Tongue (tissue), 1 donor: ENCODE measurements at regions not wholly inside any gene's neighbourhood (a gene's known extent, or its start where the extent isn't known, plus 50 kb on each side); places are given as distances from the start of the nearest gene placed in this dataset.
A peak's percentile ranks its signal among the peaks of the same experiment; 100 is the strongest.
"Not testable (repeated sequence)": the region's sequence is repeated elsewhere in the genome, so short reads cannot be mapped to it uniquely, and the experiment has no call there.

Experiments
- DNase-seq: peaks from one replicate; pipeline ENCODE4 v3.0.0-alpha.2; 2015

DNA sequence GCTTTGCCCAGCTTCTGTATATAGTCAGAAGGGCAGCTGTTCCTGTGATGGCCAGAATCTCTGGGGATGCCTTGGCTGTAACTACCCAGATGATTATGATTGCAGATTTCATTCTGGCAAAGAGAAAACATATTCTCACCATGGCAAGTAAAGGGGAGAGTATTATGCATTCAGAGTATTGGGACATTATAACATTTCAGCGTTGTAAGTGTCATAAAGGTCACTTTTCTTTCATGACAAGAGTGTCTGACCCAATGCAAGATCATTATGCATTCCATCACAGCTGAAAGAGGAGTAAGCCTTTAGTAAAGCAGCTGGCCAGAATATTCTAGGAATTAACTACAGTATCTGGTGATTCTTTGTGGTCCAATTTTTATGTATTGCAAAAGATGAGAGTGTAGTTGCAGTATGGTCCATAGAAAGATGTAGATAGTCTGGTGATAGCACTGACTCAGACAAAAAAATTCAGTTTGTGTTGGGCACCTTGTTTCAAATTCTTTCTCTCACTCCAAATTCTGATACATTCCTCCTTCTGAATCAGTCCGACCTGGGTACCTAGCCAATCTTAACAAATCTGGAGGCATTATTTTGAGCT, 2366.3 kb downstream of the PCDH7 start:
- peak; percentile 70 for DNase-seq

DNA sequence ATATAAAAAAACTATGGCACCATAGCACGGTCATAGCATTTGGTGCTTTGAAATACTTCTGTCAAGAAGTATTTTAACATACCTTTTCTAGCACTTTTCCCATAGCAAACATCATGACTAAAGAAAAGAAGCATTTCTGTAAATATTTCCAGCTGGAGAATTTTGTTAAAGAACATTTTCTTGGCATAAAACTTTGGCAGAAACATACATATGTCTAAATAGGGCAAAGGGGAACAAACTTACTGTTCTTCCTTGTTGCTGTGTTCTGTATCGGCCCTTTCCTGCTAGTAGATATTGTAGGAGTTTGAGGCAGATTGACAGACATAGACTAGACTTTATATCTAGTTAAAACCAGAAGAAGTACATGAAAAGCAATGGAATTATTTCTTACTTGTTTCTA, 2368.5 kb downstream of the PCDH7 start:
- peak; percentile 59 for DNase-seq

DNA sequence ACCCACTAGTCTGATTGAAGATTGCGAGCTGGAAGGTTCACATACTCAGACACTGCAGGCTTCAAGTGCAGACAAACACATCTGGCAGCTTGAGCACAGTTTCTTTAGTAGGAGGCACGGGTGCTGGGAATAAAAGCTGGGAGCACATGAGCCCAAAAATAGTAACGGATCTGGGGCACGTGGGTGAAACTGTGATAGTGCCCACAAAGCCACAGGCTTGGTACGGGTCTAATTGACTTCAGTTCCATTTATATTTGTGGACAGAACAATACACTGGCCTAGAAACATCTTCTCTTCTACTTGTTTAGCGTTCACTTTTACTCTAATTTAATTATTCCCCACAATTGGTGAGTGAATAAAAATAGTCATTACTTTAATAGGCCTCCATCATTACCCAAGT, 2370.7 kb downstream of the PCDH7 start:
- no peak for DNase-seq

DNA sequence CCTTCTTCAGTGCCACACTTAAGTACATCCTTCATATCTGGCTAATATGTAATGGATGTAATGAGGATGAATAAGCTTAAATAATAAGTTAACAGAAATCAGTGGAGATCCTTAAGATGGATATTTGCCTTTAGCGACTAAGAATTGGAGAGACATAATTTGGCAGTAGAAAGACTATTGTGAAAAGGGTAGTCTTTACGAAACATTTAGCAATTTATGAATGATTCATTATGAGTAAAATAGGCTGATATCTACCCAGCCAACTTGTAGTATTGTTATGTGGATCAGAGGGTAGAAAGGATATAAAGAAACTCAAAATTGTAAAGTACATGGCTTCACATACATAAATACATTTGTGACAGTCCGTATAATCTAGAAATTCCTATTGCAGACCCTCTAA, 2371.8 kb downstream of the PCDH7 start:
- no peak for DNase-seq

DNA sequence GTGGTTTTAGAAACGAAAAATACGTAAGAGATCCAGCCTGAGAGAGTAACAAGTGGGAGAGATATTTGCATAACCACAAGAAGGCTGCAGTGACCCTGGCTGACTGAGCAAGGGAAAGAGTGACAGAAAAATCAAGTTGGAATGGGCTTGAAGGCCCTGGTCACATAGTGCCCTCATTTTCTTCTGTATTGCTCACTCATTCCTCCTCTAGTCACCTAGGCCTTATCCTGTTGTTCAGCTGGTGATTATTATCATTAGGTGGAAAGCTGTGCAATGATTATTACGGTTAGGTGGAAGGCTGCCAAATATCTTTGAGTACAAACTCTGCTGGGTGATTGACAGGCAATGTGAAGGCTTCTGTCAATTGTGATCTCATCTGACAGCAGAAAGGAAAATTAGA, 2384.1 kb downstream of the PCDH7 start:
- no peak for DNase-seq

DNA sequence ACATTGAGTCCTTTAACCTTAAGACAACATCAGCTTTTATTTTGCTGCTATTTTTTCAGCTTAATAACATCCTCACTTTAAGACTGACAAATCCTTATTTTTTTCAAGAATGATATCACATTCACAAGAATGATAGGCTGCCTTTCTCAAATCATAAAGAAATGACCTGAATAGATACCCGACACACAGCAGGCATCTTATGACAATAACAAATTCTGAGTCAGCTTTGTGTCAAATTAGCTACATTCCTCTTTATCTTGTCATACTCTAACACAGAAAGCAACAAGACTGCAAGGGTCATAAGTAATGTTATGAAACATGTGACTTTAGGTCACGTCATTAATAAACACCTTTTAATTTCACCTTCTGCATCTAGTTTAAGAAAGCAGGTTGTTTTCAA, 2387.6 kb downstream of the PCDH7 start:
- DNase-seq = no peak

DNA sequence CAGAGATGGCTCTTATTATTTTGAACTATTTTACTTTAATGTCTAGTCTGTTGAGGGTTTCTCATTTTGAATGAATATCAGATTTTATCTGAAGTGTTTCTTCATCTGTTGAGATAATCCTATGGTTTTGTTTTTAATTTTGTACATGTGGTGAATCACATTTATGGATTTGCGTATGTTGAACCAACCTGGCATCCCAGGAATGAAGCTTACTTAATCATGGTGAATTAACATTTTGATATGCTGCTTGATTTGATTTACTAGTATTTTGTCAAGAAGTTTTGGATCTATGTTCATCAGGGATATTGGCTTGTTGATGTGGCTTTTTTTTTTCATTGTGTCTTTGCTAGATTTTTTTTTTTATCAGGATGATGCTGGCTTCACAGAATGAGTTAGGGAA, 2390.9 kb downstream of the PCDH7 start:
- DNase-seq = no peak

DNA sequence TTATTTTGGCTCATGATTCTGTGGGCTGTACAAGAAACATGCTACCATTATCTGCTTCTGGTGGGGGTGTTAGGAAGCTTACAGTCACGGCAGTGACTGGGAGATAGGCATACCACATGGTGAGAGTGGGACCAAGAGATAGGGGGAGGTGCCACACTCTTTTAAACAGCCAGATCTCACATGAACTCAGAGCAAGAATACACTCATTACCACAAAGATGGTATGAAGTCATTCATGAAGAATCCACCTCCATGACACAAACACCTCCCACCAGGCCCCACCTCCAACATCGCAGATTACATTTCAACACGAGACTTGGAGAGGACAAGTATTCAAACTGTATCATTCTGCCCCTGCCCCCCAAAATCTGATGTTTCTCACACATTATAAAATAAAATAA, 2396.7 kb downstream of the PCDH7 start:
- no peak for DNase-seq

DNA sequence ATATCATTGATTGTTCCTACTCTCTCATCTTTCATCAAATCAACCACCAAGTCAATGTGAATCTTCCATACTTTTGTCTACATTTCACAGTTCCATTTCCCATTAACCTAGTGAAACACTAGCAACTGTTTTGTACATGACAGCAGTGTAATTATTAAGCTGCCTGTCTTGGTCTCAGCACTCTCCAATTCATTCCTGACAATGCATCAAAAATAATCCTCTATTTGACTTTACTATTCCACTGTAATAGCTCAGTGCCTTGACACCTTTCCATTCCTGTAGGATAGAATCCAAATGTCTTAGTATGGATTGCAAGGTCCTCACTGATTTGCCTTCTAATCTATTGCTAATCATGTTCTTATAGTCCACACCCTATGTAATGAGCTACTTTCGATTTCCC, 2405.8 kb downstream of the PCDH7 start:
- DNase-seq = no peak

DNA sequence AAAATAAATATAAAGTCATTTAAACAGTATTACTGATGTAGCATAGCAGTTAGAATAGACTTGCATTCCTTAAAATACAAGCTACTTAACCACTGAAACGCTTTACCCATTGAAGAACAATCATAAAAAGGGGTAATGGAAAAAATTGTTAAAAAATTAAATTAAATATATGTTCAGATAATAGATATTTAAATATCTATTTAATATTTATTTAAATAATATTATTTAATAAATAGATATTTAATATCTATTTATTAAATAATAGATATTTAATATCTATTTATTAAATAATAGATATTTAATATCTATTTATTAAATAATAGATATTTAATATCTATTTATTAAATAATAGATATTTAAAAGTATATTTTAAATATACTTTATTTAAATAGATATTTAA, 2410.5 kb downstream of the PCDH7 start:
- DNase-seq = not testable (repeated sequence)

DNA sequence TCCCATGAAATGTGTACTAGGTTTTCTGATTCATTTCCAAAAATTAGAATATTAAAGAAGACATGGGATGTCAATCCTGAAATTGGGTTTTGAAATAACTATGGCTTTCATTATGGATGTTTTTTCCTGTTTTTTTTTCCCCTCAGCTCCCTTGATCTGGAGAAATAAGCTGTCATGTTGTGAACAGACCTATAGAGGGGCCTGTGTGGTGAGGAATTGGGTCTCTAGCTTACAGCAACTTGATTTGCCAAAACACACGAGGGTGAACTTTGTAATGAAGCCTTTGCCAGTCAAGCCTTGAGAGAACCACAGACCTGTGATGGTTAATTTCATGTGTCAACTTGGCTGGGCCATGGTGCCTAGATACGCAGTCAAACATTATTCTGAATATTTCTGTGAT, 2413.6 kb downstream of the PCDH7 start:
- DNase-seq = no peak

DNA sequence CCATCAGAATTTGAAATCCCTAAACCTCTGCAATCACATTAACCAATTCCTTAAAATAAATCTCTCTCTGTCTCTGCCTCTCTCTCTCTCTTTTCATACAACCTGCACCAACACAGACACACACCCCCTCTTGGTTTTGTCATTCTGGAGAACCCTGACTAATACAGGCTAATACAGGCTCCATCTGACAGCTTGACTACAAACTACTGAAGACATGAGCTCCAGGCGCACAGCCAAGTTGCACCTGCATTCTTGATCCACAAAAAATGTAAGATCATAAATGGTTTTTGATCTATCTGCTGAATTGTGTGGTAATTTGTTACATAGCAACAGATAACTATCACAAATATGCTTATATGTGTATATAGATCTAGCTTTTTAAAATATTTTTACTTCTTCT, 2414.2 kb downstream of the PCDH7 start:
- peak; percentile 5 for DNase-seq

DNA sequence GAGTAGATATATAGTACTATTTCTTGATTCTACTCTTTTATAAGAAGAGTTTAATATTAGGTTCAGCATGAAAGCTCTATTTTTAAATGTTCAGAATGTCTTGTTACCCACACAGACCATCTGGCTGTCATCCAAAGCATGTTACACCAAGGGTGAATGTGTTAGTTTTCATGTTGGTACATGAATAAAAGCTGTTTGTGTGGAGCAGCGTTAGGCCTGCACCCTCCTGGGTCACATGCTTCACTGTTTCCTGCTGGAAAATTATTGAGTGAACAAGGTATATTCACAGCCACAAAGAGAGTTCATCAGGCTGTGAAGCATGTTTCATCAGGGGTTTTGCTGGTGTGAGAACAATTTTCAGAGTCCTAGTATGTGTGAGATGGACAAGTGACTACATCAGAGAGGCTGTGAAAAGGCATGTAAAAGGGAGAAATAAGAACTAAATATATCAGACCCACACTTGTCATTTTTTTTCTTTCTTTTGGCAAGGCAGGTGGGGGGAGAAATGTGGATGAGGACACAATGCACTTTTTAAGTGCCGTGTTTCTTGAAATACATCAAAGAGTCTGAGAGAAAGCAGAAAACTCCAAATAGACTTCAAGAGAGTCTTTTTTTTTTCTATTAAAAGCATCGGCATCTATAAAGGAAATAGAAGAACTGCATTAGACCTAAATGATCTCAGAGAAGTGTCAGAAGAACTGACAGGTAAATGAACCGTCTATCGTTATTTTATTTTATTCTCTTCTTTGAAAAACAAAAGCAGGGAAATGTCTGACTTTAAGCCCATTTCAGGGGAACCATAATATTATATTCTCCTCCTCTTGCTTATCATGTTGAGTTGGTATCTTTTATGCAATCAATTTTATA, 2429.7 kb downstream of the PCDH7 start:
- DNase-seq = peak; percentile 2

DNA sequence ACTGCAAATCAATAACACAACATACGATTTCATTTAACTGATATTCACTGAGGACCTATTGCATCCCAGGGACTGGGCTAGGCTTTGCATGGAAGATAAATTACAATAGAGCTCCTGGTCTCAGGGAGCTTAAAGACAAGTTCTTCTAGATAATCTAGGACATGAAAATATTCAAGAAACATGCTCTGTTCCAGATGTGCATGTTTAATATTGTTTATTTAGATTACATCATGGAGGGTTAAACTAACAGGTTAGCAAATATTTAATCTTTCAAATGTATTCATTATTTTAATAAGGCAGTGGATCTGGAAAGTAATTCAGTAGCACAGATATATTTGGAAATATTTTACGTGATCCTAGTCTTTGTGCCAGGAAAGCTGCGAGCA, 2430.3 kb downstream of the PCDH7 start:
- no peak for DNase-seq

DNA sequence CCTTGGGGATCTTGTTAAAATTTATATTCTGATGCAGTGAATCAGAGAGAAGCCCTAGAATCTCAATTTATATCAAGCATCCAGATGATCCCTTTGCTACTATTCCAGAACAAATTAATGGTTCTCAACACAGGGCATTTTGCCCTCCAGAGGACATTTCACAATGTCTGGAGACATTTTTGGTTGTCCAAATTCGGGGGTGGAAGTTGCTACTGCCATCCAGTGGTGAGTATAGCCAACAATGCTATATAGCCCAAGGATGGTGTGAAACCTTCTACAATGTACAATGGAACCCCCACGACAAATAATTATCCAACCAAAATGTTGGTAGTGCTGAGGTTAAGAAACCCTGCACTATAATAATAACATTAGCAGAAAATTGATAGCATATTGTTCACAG, 2440.0 kb downstream of the PCDH7 start:
- no peak for DNase-seq

DNA sequence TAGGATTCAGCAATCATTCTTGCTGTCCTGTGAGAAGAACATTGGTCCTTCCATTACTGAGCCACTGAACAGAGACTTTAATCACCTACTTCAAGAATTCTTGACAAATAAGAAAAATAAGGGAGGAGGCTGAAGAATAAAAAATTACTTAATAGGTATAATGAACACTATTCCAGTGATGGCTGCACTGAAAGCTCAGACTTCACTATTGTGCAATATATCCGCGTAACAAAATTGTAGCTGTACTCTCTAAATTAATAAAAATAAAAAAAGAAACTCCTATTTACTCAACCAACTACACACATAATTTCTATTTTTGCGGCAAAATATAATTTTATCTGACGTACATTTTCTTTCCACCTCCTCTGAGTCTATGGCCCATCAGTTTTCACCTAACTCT, 2441.0 kb downstream of the PCDH7 start:
- DNase-seq = no peak

DNA sequence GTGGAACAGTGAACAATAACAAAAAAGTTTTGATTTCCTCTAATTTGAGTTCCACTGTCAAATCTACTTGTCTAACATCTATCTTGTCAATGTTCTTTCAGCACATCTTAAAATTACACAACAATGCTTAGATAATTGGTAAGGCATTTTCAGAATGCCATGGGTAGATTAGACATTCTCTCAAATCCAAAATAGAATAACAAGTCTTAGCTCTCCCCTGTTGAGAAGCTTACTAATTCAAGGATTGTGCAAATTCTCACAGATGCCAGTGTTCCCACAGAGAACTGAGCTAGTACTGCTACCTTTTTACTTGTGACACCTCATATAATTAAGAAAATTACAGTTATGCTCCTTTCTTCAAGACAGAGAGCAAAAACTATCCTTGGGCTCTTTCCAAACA, 2442.0 kb downstream of the PCDH7 start:
- no peak for DNase-seq

DNA sequence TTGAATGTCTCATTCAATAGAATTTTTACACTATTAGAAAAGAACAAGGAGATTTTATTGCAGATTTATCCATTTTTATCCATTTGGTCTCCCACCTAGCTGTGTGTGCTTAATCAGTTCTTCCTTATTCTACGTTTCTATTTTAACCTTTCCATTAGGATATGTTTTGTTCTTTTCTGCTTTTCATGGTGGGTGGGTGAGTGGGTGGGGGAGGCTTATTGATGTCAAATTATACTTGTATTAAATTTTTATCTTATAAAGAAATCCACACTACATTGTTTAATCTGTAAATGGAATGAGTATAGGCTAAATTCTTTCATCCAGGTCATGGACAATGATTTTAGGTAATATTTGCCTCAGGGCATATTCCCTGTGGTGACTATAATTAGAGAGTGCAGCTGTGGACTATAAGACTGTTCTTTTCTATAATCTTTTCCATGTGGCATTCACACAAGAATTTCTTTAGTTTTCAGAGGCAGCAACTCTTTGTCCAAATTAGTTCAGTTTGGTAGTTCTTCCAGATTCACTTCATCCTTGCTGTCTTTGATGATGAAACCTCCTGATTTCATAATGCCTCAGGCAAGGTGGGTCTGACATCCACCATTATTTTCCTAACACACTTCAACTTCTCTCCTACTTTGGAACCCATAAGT, 2451.8 kb downstream of the PCDH7 start:
- peak; percentile 13 for DNase-seq

DNA sequence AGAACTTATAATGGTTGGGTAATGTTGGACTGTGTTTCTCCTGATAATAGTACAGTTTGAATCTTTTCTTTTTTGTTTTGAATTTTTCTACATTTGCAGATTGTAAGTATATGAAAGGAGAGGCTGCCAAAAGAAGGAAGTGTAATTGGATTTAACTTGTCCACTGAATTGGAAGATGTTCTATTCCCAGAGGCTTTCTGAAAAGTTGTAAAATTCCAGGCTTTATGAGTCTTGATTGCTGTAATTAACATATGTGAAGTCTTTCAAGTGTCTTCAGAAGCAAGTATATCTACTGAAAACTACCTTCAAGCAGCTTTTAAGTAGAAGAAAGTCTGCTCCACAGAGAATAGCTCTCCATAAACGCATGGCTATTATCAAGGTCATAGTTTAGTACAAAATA, 2456.4 kb downstream of the PCDH7 start:
- DNase-seq = peak; percentile 5

DNA sequence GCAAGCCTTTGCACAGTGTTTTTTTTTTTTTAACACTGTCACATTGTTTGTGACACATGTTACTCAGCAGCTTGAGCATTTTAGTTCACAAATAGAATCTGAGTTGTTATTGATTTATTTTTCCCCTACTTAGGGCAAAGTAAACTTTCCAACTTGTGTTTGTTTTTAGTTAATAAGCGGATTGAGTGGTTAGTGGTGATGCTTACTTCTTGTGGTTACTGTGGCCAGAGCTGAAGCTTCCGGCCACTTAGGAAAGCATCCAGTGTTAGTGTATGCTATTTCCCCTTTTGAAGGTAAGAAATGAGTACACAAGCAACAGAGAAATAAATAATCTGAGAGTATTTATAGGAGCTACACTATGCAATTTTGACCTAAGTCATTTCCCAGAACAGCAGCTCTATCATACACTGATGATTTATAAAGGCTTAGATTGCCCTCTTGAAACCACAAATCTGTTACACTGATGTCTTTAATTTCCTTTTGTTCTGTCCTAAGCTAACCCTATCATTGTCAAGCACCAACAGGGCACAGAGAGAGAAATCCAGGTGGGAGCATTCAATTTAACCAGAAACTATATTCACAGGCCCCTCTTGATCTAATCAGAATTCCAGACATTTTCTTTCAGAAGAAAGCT, 2464.6 kb downstream of the PCDH7 start:
- DNase-seq = no peak

DNA sequence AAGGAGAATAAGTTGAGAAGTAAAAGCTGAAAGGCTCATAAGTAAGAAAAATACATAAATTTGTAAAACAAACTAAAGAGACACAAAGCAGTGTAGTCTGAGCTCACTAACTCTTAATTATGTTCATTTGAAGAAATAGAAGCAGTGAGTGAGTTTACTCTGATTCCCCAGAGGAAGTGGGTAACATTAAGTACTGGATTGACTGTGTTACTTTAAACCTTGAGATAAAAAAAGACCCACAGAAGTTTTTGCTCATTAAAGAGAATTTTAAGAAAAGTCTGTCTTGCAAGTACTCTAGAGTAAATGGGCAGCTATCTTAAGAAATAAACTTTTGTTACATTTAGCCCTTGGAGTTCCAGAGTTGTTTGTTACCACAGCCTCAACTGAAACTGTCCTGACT, 2466.9 kb downstream of the PCDH7 start:
- no peak for DNase-seq

DNA sequence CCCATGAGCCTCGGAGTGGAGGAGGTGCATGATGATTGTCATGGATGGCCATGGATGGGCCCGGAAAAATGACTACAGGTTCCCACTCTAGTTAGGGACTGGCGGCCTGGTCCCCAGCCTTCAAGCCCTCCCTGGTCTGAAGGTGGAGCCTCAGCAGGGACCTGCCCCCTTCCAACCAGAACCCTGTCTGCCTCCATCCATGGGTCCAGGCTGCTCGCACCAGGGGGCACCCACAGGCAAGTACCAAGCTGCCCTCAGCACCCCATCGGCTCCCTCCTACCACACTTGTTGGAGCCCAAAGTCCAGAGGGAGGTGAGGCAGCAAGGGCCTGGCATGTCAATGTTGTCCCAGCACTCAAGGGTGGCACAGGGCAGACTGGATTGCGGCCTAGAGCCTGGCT, 2468.6 kb downstream of the PCDH7 start:
- no peak for DNase-seq

DNA sequence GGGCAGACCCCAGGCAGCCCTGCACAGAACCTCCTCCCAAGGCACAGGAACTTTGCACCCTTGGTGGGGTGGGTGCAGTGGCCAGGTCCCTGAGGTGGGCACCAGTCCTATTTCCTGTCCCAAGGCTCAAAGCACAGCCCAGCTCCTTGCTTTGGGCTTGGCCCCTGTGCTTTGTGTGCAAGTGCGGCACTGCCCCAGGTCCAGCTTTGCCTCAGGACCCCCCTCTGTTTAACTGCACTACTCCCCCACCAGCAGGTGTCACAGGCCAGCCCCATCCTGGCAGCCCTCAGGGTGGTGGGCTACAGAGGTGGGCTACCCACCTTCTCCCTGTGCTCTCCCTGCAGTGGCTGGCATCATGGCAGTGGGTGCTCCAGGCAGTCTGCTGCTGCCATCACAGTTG, 2469.0 kb downstream of the PCDH7 start:
- DNase-seq = no peak
